ENCODE measurements at regions not wholly inside any gene's neighbourhood (a gene's known extent, or its start where the extent isn't known, plus 50 kb on each side); places are given as distances from the start of the nearest gene placed in this dataset.
A peak's percentile ranks its signal among the peaks of the same experiment; 100 is the strongest.
"Not testable (repeated sequence)": the region's sequence is repeated elsewhere in the genome, so short reads cannot be mapped to it uniquely, and the experiment has no call there.

DNA sequence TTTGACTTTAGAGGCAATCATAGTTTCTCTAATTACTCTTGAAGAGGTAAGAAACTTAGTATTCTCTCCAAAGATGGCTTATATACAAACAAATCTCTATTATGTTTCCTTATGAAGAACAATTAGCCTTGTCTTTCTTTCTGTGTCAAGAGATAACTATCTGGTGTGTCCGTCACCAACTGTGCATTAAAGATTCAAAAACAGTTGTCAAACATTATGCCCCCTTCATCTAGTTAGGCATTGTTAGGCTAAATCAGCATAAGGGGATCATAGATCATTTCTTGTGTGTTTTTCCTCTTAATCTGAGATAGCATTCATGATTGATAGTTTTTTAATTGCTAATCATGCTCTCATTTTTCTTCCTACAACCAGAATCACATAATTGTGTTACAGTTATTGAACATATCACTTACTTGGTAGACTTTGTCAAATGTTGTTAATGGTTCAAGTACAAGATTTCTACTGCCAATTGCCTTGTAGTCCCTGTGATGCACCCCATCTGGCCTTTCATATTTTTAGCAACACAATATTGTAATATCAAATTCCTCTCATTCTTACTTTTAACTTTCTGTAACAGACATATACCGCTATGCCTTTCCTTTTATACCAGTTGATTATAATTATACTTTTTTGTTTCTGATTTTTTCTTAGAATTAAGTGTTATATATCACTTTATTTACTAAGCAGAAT lies 612.7 kb downstream of the SLITRK6 start:
- DNase-seq, result no peak

DNA sequence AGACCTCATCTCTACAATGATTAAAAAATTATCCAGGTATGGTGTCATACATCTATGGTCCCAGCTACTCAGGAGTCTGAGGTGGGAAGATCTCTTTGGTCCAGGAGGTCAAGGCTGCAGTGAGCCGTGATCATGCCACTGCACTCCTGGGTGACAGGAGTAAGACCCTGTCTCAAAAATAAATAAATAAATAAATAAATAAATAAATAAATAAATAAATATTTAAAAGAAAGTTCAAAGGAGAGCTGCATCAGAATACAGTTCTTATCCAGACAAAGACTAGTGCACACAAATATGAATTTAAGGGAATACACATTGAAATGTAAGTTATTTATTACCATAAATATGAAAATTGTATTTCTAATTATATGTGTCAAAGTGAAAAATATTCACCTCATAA lies 624.9 kb downstream of the SLITRK6 start:
- no peak for DNase-seq

DNA sequence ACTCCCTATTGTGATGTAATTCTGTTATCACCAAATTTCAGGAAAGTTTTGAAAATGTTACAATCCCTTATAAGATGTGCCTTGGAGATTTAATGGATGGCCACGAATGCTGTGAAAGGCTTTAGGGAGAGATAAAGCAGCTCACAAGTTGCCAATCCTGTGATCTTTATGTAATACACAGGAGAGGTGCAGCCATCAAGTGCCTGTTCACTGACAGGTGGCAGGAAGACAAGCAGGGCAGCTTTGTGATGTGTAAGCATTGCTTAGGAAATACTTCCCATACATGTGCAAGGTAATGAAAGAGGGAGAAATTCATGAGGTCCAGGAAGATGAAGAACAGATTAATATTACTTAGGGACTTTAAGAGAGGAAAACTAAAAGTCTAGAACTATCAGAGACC lies 628.8 kb downstream of the SLITRK6 start:
- DNase-seq, result no peak

DNA sequence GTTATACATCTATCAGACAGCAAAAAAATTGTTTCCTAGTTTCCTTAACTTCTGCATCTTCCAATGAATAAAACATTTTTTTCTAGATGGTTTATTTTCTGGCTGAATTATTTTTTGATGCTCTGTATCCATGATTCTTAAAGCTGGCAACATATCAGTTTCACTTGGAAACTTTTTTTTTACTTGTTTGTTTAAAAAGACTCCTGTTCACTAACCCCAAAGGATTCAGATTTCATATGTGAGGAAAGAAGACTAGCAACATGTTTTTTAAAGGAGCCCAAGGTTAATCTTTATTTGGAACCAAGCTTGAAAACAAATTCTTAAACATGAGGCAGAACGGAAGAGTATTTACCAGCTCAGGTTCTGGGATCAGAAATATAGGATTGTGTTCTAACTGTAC lies 632.3 kb downstream of the SLITRK6 start:
- DNase-seq, result no peak

DNA sequence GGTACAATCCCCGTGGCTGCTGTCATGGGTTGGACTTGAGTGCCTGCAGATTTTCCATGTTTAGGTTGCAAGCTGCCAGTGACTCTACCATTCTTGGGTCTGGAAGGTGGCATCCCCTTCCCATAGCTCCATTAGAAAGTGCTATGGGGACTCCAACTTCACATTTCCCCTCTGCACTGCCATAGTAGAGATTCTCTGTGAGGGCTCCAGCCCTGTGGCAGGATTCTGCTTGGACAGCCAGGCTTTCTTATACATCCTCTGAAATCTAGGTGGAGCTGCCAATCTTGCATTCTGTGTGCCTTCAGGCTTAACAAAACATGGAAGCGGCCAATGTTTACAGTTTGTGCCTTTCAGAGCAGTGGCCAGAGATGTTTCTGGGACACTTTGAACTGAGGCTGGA lies 636.2 kb downstream of the SLITRK6 start:
- DNase-seq, result no peak

DNA sequence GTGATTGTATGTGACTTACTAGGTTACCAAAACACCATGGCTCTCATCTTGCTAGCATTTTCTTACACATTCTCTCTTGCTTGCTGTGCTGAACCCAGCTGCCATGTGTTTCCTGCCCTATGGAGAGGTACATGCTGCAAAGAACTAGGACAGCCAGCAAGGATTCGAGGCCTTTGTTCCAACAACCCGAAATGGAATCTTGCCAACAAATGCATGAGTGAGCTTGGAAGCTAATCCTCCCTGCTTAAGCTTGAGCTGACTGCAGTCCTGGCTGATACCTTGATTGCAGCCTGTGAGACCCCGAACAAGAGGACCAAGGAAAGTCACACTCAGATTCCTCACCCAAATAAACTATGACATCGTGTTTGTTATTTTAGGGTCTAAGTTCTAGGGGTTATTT lies 651.2 kb downstream of the SLITRK6 start:
- DNase-seq, result no peak

DNA sequence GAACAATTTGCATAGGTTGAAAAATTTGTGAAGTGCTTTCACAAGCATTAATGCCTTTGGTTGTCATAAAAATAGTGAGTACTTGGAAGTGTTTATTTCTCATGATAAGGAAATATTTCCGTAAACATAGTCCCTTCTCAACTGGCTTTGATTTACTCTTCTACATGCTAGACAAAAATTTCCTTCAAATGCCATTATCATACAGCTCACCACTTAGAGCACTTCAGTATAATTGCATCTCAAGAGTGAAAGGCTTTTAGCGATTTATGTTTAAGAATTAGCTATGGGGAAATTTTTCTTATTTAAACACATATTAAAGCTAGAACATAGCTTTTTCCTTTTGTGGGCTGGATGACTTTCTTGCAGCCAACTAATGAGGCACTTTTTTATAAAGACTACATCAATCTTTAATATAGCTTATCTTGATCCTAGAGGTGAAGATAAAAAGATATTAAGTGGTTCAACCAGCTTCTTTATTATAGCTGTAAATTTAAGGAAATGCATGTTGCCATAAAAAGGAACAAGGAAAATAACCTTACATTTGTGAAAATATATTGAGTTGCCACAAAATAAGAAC lies 656.8 kb downstream of the SLITRK6 start:
- no peak for DNase-seq

DNA sequence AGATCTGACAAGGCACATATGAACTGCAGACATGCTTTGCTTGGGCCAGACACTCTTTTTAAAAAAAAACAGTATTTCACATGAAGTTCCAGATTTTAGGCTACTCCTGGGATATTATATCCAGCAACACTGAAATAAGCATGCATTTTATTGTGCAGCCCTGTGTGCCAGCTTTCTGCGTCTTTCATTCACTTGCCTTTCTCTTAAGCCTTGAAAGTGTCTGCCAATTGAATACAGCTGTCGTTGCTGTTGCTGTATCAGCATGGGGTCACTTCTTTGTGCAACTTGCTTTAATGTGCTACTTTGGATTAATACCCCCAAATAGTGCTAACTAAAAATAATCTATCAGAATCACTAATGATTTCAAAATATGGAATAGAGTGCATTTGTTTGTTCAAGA lies 657.8 kb downstream of the SLITRK6 start:
- DNase-seq, result no peak

DNA sequence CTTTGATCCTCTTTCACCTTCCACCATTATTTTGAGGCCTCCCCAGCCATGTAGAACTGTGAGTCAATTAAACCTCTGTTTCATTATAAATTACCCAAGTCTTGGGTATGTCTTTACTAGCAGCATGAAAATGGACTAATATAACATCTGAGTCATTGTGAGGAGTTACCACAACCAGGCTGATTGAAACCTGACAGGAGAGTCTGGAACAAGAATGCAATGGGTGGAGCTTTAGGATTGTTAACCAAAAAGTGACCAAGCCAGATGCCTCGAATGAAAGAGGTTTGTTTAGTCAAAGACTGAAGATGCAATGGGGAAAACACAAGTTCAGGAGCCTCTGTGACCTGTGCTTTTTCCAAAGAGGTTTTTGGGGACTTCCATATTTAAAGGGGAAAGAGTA lies 659.0 kb downstream of the SLITRK6 start:
- DNase-seq, result peak; percentile 2

DNA sequence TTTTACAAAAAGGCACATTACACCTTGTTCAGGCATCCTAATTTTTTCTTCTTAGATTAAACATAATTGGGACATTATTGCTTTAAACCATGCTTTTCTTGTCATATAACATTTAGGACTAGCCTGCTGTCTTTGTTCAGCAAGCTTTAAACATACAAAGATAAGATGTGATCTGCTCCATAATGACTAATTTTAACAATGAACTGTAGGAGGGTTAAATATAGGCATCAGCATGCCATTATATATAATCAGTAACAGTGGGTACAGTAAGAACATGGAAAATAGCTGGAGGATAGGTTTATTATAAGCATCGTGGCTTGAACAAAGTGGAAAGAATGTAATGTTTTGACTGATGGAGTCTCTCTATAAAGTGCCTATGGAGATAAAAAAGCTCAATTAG lies 661.7 kb downstream of the SLITRK6 start:
- DNase-seq, result no peak

DNA sequence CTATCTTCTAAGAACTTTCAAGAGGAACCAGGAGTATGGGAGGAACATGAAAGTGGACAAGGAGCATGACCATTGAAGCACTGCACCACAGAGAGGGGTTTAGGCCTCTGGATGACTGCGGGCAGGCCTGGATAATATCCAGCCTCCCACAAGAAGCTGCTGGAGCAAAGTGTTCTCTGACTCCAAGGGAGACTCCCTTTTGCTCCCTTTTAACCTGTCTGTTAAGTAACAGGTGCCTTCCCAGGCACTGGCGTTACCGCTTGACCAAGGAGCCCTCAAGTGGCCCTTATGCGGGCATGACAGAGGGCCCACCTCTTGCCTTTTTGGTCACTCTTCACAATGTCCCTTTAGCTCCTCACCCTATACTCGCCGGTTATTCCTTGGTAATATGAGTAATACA lies 666.2 kb downstream of the SLITRK6 start:
- DNase-seq, result no peak

DNA sequence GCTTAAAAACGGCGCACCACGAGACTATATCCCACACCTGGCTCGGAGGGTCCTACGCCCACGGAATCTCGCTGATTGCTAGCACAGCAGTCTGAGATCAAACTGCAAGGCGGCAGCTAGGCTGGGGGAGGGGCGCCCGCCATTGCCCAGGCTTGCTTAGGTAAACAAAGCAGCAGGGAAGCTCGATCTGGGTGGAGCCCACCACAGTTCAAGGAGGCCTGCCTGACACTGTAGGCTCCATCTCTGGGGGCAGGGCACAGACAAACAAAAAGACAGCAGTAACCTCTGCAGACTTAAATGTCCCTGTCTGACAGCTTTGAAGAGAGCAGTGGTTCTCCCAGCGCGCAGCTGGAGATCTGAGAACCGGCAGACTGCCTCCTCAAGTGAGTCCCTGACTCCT lies 675.7 kb downstream of the SLITRK6 start:
- DNase-seq, result not testable (repeated sequence)

DNA sequence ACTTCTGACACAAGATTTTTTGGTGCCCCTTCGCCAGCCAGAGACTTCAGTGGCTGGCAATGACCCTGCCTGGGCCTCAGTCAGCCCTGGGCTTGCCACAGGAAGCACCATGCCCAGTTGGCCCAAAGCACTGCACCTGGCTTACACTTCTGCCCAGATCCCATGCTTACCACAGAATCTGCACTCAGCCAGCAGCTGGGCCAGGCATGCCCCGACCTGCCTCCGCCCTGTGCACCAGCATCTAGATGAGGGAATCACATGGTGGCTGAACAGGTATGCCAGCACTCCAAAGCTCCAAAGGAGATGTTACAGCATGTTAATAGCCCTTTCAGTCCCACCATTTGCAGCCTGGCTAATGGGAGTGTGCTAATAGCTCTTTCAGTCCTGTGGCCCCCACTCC lies 690.9 kb downstream of the SLITRK6 start:
- DNase-seq, result no peak

DNA sequence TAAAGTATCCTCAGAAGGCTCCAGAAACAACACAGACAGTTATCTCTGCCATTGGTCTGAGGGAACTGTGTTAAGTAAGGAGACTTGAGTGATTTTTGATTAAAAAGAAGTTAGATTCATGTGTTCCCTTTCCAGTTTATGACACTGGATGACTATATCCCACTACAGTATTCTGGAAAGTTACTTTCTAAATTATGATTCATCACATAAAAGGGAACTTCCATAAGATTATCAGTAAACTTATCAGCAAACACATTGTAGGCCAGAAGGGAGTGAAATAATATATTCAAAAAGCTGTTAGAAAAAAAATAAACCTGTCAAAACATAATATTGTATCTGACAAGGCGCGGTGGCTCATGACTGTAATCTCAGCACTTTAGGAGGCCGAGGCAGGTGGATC lies 700.0 kb downstream of the SLITRK6 start:
- no peak for DNase-seq

DNA sequence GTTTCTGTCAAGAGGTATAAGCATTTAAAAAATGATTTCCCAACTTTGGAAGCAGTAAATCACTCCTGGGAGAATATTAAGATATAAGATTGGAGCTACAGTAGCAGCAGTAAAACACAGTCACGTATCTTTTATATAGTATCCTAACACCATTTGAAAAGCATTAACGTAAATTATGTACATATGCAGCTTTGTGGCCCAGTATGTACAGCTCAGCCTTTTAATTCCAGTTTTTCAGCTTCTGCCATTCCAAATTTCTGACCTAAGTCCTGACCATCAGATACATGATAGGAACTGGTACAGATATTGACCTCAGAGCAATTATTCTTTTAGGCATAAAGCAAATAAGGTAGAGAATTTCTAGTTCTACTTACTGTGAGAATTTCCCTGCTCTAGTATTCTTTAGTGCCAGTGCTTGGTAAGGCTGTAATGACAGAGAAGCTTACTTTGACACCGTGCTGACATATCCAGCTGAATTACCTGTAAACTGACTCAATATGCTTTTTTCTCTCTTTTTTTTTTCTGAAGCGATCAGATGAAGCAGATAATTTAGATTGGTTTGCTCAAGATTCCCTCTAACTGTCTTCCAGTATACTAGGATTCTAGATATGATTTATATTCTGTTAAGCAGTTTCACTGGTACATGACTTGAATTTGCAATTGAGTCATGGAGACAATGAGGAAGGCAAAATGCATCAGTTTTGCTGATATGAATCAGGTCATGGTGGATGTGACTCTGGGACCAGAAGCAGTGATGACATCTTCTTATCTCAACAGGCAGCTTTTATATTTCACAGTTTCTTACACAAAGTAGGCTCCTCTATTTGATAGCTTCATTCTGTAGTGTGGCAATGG lies 703.6 kb downstream of the SLITRK6 start:
- no peak for DNase-seq

DNA sequence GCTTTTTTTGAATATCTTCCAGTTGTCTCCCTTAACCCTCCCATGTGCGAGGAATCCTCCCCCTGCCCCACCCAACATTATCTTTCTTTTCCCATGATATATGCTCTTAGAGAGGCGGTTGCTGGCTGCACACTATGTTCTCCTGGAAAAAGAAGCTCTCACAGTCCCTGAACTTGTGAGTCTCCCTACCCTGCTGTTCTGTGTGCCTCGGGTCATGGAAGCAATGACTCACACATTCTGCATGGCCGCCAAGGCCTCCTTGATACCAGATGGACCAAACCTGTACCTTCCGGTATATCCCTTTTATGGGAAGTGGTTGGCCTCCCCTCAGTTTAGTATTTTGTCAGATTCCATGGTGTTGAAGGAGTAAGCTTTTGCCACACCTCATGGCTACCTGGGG lies 705.4 kb downstream of the SLITRK6 start:
- peak; percentile 61 for DNase-seq

DNA sequence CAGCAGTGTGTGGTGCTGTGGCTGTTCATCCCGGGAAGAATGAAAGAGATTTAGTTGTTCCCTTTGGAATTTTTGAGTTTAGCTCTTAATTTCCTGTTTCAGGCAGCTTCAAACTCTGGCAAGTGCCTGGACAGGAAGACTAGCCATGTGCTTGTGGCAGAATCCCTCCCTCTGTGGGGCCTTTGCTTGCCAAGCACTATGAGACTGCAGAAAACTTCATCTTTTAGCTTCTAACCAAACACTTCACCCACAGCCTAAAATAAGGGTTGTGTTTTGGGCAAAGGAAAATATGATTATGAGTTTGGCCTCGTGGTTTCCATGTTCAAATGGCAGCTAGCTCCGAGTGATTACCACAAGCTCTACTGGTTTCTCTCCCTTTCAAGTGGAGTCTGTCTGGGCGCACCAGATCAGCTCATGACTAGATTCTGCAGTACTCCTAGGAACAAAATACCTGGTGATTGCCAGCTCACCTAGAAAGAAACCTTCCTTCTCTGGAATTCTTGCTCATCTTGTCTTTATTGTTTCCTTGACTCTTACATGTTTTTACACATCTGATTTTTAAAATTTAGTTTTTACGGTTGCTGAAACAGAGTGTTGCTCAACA lies 707.5 kb downstream of the SLITRK6 start:
- DNase-seq, result peak; percentile 1

DNA sequence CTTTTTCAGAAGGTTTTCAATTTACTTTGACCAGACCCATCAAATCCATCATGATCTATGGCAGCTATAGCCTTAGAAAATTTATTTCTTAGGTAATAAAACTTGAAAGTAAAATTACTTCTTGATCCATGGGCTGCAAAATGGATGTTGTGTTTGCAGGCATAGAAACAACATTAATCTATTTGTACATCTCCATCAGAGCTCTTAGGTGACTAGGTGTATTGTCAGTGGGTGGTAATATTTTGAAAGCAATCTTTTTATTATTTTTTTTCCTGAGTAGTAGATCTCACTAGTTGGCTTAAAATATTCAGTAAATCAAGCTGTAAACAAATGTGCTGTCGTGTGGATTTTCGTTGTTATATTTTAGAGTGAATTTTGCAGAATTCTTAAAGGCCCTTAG lies 710.0 kb downstream of the SLITRK6 start:
- no peak for DNase-seq

DNA sequence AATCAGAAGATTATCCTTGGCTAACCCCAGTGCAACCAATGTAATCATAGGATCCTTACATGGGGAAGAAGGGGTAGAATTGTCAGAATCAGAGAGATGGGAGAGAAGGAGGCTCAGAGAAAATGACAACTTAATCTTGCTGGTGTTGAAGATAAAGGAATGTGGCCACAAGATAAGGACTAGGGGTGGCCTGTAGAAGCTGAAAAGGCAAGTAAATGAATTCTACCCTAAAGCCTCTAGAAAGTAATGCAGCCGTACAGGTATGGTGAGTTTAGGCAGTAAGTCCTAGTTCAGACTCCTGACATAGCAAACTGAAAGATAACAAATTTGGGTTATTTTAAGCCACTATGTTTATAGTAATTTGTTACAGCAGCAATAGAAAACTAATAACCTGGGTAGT lies 718.5 kb downstream of the SLITRK6 start:
- DNase-seq, result no peak

DNA sequence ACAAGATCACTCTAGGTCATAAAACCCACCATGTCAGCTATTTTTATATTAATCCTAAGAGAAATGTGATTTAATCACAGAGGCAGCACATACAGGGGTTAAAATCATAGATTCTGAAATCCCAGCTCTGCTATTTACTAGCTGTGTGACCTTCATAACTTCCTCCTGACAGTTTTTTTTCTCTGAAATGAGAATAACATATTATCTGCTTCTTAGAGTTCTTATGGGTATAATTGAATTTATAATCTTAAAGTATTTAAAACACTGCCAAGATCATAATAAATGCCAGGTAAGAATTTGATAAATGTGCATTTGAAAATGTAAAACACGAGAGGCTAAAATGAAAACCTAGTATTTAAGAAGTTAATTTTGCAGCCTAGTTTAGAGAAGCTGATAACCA lies 722.9 kb downstream of the SLITRK6 start:
- no peak for DNase-seq

DNA sequence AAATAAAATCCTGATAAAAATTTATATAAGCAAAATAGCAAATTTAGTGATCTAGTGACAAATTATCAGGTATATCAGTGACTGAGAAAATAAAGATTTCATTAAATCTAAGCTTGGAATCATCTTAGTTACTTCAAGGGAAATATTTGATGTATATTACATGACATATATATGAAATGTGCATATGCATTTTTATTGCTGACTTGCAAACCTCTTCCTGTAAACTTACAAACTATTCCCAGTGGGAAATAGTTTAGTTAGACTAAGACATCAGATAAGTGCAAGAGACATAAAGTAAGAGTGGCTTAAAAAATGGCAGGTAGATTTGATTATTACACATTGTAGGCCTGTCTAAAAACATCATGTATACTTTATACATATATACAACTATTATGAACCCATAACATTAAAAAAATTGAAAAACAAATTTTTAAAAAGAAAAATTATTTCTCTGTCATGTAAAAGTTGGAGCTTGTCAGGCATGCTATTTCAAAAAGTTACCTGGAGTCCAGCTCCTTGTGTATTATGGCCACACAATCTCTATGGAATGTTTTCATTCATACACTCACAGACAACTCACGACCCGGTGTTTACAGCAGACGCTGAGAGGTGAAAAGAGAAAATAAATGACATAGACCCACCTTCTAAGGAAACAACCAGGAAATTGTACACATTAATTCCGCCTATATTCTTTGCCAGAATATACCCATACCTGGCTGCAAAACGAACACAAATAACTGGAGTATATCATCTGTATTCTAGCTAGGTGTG lies 724.5 kb downstream of the SLITRK6 start:
- DNase-seq, result no peak

DNA sequence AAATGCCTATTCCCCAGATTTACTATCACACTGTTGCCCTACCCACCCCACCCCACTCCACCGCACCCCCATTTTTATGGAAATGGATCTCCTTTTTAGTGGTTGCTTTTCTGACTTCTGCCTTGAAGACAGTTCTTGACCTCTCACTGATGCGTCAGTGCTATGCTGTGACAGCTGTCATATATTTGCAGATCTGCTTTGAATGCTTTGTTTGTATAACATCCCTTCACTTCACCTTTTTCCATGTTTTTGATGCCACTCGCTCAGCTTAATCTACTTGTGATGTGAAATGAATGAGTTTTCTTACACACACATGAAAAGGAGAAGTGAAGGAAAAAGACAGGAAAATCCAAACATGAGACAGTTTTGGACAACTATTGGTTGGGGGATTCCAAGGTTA lies 731.0 kb downstream of the SLITRK6 start:
- DNase-seq, result no peak

DNA sequence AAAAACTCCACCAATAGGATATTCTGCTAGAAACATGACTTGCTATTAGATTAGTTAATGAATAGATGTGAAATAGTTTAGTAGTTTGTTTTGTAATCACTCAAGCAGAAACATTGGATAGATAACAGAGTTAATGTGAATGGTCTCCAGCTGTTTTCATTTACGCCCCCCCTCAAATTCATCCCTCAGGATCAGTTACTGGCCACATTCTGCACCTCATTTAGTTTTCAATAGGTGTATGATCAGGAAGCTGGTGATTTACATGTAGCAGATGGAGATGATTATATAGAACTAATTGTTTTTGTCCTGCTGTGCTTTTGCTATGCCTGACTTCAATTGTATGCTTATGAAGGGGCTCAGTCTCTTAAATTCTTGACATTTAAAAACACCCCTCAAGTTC lies 759.0 kb downstream of the SLITRK6 start:
- no peak for DNase-seq
